ENCODE measurements at regions not wholly inside any gene's neighbourhood (a gene's known extent, or its start where the extent isn't known, plus 50 kb on each side); places are given as distances from the start of the nearest gene placed in this dataset.
"Not testable (repeated sequence)": the region's sequence is repeated elsewhere in the genome, so short reads cannot be mapped to it uniquely, and the experiment has no call there.

- DNase-seq (ENCODE audit: insufficient read length, low spot score): no peak
- no peak for TF ChIP-seq POLR2A (IDR thresholded peaks at IDR 0.05; ENCODE audit: low read depth, low read length)
- no peak for TF ChIP-seq PAX5 (IDR thresholded peaks at IDR 0.05; ENCODE audit: insufficient read depth, low read length, severe bottlenecking)
- no peak for TF ChIP-seq SPI1 (IDR thresholded peaks at IDR 0.05; ENCODE audit: low read depth, low read length)
- no peak for TF ChIP-seq POLR2AphosphoS5 (IDR thresholded peaks at IDR 0.05; ENCODE audit: low read depth, low read length)
- TF ChIP-seq POU2F2 (IDR thresholded peaks at IDR 0.05; ENCODE audit: low read depth, low read length): no peak
- no peak for FAIRE-seq
Measured at GRCh38 chr3:189403194-189403593, 228.0 kb upstream of the TP63 start.

DNA sequence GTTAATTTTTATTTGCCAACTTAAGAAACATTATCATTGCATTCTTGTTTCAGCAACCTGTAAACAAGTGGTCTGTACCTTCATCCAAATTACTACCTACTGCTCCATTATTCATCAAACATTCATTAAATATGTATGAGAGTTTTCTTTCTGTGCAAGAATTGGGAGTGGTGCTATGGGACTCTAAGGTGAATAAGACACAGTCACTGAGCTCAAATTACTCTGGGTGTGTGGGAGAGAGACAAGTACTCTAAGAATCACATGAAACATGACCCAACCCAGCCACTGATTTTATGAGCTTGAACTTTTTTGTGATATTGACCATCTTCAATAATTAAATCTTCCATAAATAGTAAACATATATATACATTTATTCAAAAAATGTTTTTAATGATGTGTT is 227.2 kb upstream of the TP63 start:
- FAIRE-seq (no peak), DNase-seq (ENCODE audit: insufficient read length, low spot score) (no peak)
- no peak for TF ChIP-seq TAF1 (IDR thresholded peaks at IDR 0.05; ENCODE audit: low read depth, low read length)

DNA sequence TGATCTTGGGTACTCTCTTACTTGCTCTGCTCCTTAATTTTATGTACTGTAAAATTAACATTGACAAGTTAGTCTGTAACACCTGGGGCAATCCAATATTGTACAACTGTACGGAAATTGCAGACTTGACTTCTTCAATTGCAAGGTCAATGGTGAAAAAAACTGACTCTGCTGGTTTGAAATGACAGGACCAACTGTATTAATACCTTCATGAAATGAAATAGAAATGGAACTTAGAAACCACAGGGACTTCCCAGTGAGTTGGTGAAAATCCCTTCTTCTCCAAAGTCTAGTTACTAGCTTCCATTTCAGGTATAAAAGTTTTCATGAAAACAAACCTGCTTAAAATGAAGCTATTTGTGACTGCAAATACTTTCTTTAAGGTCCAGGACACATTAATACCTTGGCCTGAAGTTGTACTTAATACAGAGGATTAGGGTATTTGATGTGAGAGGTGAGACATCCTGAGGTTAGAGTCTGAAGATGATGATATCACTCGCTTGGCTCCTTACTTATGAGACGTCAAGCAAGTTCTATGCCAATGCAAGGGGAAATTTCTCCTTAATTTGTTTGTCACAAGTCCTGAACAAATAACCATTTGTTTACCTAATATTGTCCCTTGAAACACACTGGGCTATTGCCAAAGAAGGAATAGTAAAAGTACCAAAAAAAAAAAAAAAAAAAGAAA is 226.2 kb upstream of the TP63 start:
- peak; percentile 33 for FAIRE-seq
- no peak for DNase-seq (ENCODE audit: insufficient read length, low spot score)
- no peak for TF ChIP-seq POU2F2 (IDR thresholded peaks at IDR 0.05; ENCODE audit: low read depth, low read length)
- no peak for TF ChIP-seq PAX5 (IDR thresholded peaks at IDR 0.05; ENCODE audit: insufficient read depth, low read length, severe bottlenecking)
- TF ChIP-seq POLR2A (IDR thresholded peaks at IDR 0.05; ENCODE audit: low read depth, low read length): no peak
- no peak for TF ChIP-seq SPI1 (IDR thresholded peaks at IDR 0.05; ENCODE audit: low read depth, low read length)
- TF ChIP-seq TAF1 (IDR thresholded peaks at IDR 0.05; ENCODE audit: low read depth, low read length): no peak
- no peak for TF ChIP-seq POLR2AphosphoS5 (IDR thresholded peaks at IDR 0.05; ENCODE audit: low read depth, low read length)

DNA sequence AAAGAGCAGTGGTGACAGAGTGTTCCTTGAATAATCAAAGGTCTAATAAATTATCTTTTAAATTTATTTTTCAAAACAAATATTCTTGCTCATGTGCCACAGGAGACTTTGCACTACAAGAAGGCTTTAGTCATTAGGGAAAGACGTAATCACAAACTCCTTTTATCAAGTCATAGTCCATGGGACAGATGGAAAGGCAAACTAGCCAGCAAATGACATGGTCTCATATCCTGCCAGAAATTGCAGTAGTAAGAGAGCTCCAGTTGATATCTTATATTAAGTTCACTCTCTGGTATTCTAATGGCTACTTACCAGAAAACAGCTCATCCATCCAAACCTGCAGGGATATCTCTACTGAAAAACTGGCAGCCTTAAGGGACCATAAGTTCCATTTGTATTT is 225.0 kb upstream of the TP63 start:
- no peak for FAIRE-seq
- DNase-seq (ENCODE audit: insufficient read length, low spot score): no peak
- TF ChIP-seq POU2F2 (IDR thresholded peaks at IDR 0.05; ENCODE audit: low read depth, low read length) (no peak), POLR2AphosphoS5 (IDR thresholded peaks at IDR 0.05; ENCODE audit: low read depth, low read length) (no peak), PAX5 (IDR thresholded peaks at IDR 0.05; ENCODE audit: insufficient read depth, low read length, severe bottlenecking) (no peak), POLR2A (IDR thresholded peaks at IDR 0.05; ENCODE audit: low read depth, low read length) (no peak), SPI1 (IDR thresholded peaks at IDR 0.05; ENCODE audit: low read depth, low read length) (no peak), TAF1 (IDR thresholded peaks at IDR 0.05; ENCODE audit: low read depth, low read length) (no peak)

GRCh38 chr3:189410522-189410921 is 220.7 kb upstream of the TP63 start:
- FAIRE-seq (no peak), DNase-seq (ENCODE audit: insufficient read length, low spot score) (no peak)
- TF ChIP-seq PAX5 (IDR thresholded peaks at IDR 0.05; ENCODE audit: insufficient read depth, low read length, severe bottlenecking) (no peak), POLR2A (IDR thresholded peaks at IDR 0.05; ENCODE audit: low read depth, low read length) (no peak), TAF1 (IDR thresholded peaks at IDR 0.05; ENCODE audit: low read depth, low read length) (no peak), POU2F2 (IDR thresholded peaks at IDR 0.05; ENCODE audit: low read depth, low read length) (no peak), SPI1 (IDR thresholded peaks at IDR 0.05; ENCODE audit: low read depth, low read length) (no peak), POLR2AphosphoS5 (IDR thresholded peaks at IDR 0.05; ENCODE audit: low read depth, low read length) (no peak)

GRCh38 chr3:189419038-189419437 is 212.2 kb upstream of the TP63 start:
- TF ChIP-seq TAF1 (IDR thresholded peaks at IDR 0.05; ENCODE audit: low read depth, low read length): no peak
- TF ChIP-seq POLR2A (IDR thresholded peaks at IDR 0.05; ENCODE audit: low read depth, low read length): no peak
- TF ChIP-seq PAX5 (IDR thresholded peaks at IDR 0.05; ENCODE audit: insufficient read depth, low read length, severe bottlenecking): no peak
- no peak for TF ChIP-seq POU2F2 (IDR thresholded peaks at IDR 0.05; ENCODE audit: low read depth, low read length)
- TF ChIP-seq SPI1 (IDR thresholded peaks at IDR 0.05; ENCODE audit: low read depth, low read length): no peak
- no peak for TF ChIP-seq POLR2AphosphoS5 (IDR thresholded peaks at IDR 0.05; ENCODE audit: low read depth, low read length)
- FAIRE-seq (no peak), DNase-seq (ENCODE audit: insufficient read length, low spot score) (no peak)

- DNase-seq (ENCODE audit: insufficient read length, low spot score) (no peak), FAIRE-seq (no peak)
- TF ChIP-seq PAX5 (IDR thresholded peaks at IDR 0.05; ENCODE audit: insufficient read depth, low read length, severe bottlenecking) (no peak), SPI1 (IDR thresholded peaks at IDR 0.05; ENCODE audit: low read depth, low read length) (no peak), TAF1 (IDR thresholded peaks at IDR 0.05; ENCODE audit: low read depth, low read length) (no peak), POLR2AphosphoS5 (IDR thresholded peaks at IDR 0.05; ENCODE audit: low read depth, low read length) (no peak), POU2F2 (IDR thresholded peaks at IDR 0.05; ENCODE audit: low read depth, low read length) (no peak), POLR2A (IDR thresholded peaks at IDR 0.05; ENCODE audit: low read depth, low read length) (no peak)
Measured at GRCh38 chr3:189419683-189420082, 211.5 kb upstream of the TP63 start.

DNA sequence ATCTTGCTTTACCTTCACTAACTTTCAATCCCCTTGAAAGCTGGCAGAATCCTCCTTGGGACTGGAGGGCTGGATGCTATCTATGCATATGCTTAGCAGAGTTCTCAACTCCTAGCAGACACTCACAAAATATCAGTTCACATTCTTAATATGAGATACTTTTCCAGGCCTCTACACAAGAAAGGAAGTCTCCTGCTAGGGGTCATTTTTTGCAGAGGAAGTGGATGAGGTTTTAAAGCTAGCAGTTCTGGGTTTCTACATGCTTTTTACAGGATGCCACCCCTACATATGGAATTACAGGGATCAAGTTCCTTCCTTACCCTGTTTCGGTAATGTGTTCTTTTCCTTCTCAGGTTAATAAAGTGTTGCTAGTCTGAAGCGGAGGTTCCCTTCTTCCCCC is 206.3 kb upstream of the TP63 start:
- DNase-seq (ENCODE audit: insufficient read length, low spot score) (no peak), FAIRE-seq (no peak)
- TF ChIP-seq POU2F2 (IDR thresholded peaks at IDR 0.05; ENCODE audit: low read depth, low read length): no peak
- TF ChIP-seq SPI1 (IDR thresholded peaks at IDR 0.05; ENCODE audit: low read depth, low read length): no peak
- no peak for TF ChIP-seq POLR2AphosphoS5 (IDR thresholded peaks at IDR 0.05; ENCODE audit: low read depth, low read length)
- no peak for TF ChIP-seq PAX5 (IDR thresholded peaks at IDR 0.05; ENCODE audit: insufficient read depth, low read length, severe bottlenecking)
- TF ChIP-seq TAF1 (IDR thresholded peaks at IDR 0.05; ENCODE audit: low read depth, low read length): no peak
- no peak for TF ChIP-seq POLR2A (IDR thresholded peaks at IDR 0.05; ENCODE audit: low read depth, low read length)

- DNase-seq (ENCODE audit: insufficient read length, low spot score) (no peak), FAIRE-seq (no peak)
- TF ChIP-seq POLR2AphosphoS5 (IDR thresholded peaks at IDR 0.05; ENCODE audit: low read depth, low read length) (no peak), SPI1 (IDR thresholded peaks at IDR 0.05; ENCODE audit: low read depth, low read length) (no peak), PAX5 (IDR thresholded peaks at IDR 0.05; ENCODE audit: insufficient read depth, low read length, severe bottlenecking) (no peak), TAF1 (IDR thresholded peaks at IDR 0.05; ENCODE audit: low read depth, low read length) (no peak), POLR2A (IDR thresholded peaks at IDR 0.05; ENCODE audit: low read depth, low read length) (no peak), POU2F2 (IDR thresholded peaks at IDR 0.05; ENCODE audit: low read depth, low read length) (no peak)
Measured at GRCh38 chr3:189429019-189429418, 202.2 kb upstream of the TP63 start.

GRCh38 chr3:189430166-189430565 is 201.0 kb upstream of the TP63 start:
- FAIRE-seq: no peak
- TF ChIP-seq POLR2A (IDR thresholded peaks at IDR 0.05; ENCODE audit: low read depth, low read length) (no peak), SPI1 (IDR thresholded peaks at IDR 0.05; ENCODE audit: low read depth, low read length) (no peak), POLR2AphosphoS5 (IDR thresholded peaks at IDR 0.05; ENCODE audit: low read depth, low read length) (no peak), TAF1 (IDR thresholded peaks at IDR 0.05; ENCODE audit: low read depth, low read length) (no peak), POU2F2 (IDR thresholded peaks at IDR 0.05; ENCODE audit: low read depth, low read length) (no peak), PAX5 (IDR thresholded peaks at IDR 0.05; ENCODE audit: insufficient read depth, low read length, severe bottlenecking) (no peak)
- DNase-seq (ENCODE audit: insufficient read length, low spot score): no peak

GRCh38 chr3:189442257-189442656 is 188.9 kb upstream of the TP63 start:
- not testable (repeated sequence) for FAIRE-seq; DNase-seq (ENCODE audit: insufficient read length, low spot score)
